ENCODE measurements at regions not wholly inside any gene's neighbourhood (a gene's known extent, or its start where the extent isn't known, plus 50 kb on each side); places are given as distances from the start of the nearest gene placed in this dataset.

- Histone ChIP-seq H3K36me3 (no peaks in the 10 kb centered on the region), H3K9me3 (replicated peaks) (no peaks in the 10 kb centered on the region), H3K4me1 (no peaks in the 10 kb centered on the region), H3K4me3 (no peak overlapping the region), H3K27me3 (ENCODE audit: low read depth) (no peaks in the 10 kb centered on the region), H3K27ac (replicated peaks) (no peak overlapping the region)
- TF ChIP-seq CTCF (IDR thresholded peaks at IDR 0.05; ENCODE audit: borderline replicate concordance), result no peak
- intact Hi-C loops (cut with micrococcal nuclease), result no loop called here
- DNase-seq, result no peak
Observed at GRCh38 chr13:94914895-94915294, 202.6 kb upstream of the SOX21 start.

- intact Hi-C loops (cut with micrococcal nuclease), result no loop called here
- TF ChIP-seq CTCF (IDR thresholded peaks at IDR 0.05; ENCODE audit: borderline replicate concordance), result no peak
- DNase-seq, result no peak
- Histone ChIP-seq H3K9me3 (replicated peaks) (no peaks in the 10 kb centered on the region), H3K27ac (replicated peaks) (no peak overlapping the region), H3K27me3 (ENCODE audit: low read depth) (peaks cover 10% of the 10 kb centered on the region), H3K4me1 (no peaks in the 10 kb centered on the region), H3K4me3 (no peak overlapping the region), H3K36me3 (no peaks in the 10 kb centered on the region)
Observed at GRCh38 chr13:94906605-94907004, 194.3 kb upstream of the SOX21 start.

GRCh38 chr13:94902722-94903407 is 190.5 kb upstream of the SOX21 start:
- intact Hi-C loops (cut with micrococcal nuclease), result no loop called here
- H3K27ac ChIP-seq (replicated peaks), result no peak overlapping the region
- H3K27me3 ChIP-seq (ENCODE audit: low read depth), result peaks cover 7% of the 10 kb centered on the region
- no peak for TF ChIP-seq CTCF (IDR thresholded peaks at IDR 0.05; ENCODE audit: borderline replicate concordance)
- H3K4me3 ChIP-seq, result no peak overlapping the region
- H3K4me1 ChIP-seq, result no peaks in the 10 kb centered on the region
- no peaks in the 10 kb centered on the region for H3K9me3 ChIP-seq (replicated peaks)
- no peak for DNase-seq
- no peaks in the 10 kb centered on the region for H3K36me3 ChIP-seq

GRCh38 chr13:94901070-94901469 is 188.7 kb upstream of the SOX21 start:
- H3K4me1 ChIP-seq, result no peaks in the 10 kb centered on the region
- H3K4me3 ChIP-seq, result no peak overlapping the region
- no peaks in the 10 kb centered on the region for H3K9me3 ChIP-seq (replicated peaks)
- no peak overlapping the region for H3K27ac ChIP-seq (replicated peaks)
- no peaks in the 10 kb centered on the region for H3K36me3 ChIP-seq
- TF ChIP-seq CTCF (IDR thresholded peaks at IDR 0.05; ENCODE audit: borderline replicate concordance), result no peak
- no peaks in the 10 kb centered on the region for H3K27me3 ChIP-seq (ENCODE audit: low read depth)
- intact Hi-C loops (cut with micrococcal nuclease), result no loop called here
- no peak for DNase-seq

GRCh38 chr13:94896719-94897317 is 184.5 kb upstream of the SOX21 start:
- no peak for TF ChIP-seq CTCF (IDR thresholded peaks at IDR 0.05; ENCODE audit: borderline replicate concordance)
- Histone ChIP-seq H3K27me3 (ENCODE audit: low read depth) (no peaks in the 10 kb centered on the region), H3K27ac (replicated peaks) (no peak overlapping the region), H3K4me1 (no peaks in the 10 kb centered on the region), H3K9me3 (replicated peaks) (no peaks in the 10 kb centered on the region), H3K4me3 (no peak overlapping the region), H3K36me3 (no peaks in the 10 kb centered on the region)
- intact Hi-C loops (cut with micrococcal nuclease), result no loop called here
- no peak for DNase-seq
